IMR-90 (cell line): ENCODE measurements at regions not wholly inside any gene's neighbourhood (a gene's known extent, or its start where the extent isn't known, plus 50 kb on each side); places are given as distances from the start of the nearest gene placed in this dataset.

Experiments used
- CEBPB ChIP-seq: IDR thresholded peaks from 2 replicates; pipeline ENCODE4 v1.6.1; 2012; ENCODE audit warnings: low read depth, low read length, improper control_type of control experiment
- CHD1 ChIP-seq: IDR thresholded peaks from 2 replicates; pipeline ENCODE4 v1.6.1; 2012; ENCODE audit warnings: low read depth, low read length, improper control_type of control experiment
- MXI1 ChIP-seq: IDR thresholded peaks from 2 replicates; pipeline ENCODE4 v1.6.1; 2012; ENCODE audit warnings: low read depth, mild to moderate bottlenecking, low read length, moderate library complexity, borderline replicate concordance
- POLR2A ChIP-seq: IDR thresholded peaks from 2 replicates; pipeline ENCODE4 v1.6.1; 2012; ENCODE audit warnings: mild to moderate bottlenecking, low read depth, low read length
- RAD21 ChIP-seq: IDR thresholded peaks from 2 replicates; pipeline ENCODE4 v1.6.1; 2012; ENCODE audit warnings: low read length, improper control_type of control experiment
- RCOR1 ChIP-seq: IDR thresholded peaks from 2 replicates; pipeline ENCODE4 v1.6.1; 2012; ENCODE audit warnings: mild to moderate bottlenecking, low read length, improper control_type of control experiment; ENCODE audit not compliant: insufficient replicate concordance
- SMC3 ChIP-seq: fragments of 150-350 bp; IDR thresholded peaks from 2 replicates; pipeline ENCODE4 v1.6.1; 2016; ENCODE audit warnings: low read depth, mild to moderate bottlenecking, antibody characterized with exemption, low read length, moderate library complexity
- TF ChIP-seq, protein P1 (sequence below): conservative IDR thresholded peaks from 2 replicates; pipeline ENCODE4 v1.5.1; 2012; ENCODE audit warnings: mild to moderate bottlenecking, low read depth, low read length, improper control_type of control experiment
- TF ChIP-seq, protein P2 (sequence below): fragments of 150-350 bp; IDR thresholded peaks from 2 replicates; pipeline ENCODE4 v1.6.1; 2016; ENCODE audit warnings: low read depth, mild to moderate bottlenecking, low read length, moderate library complexity, borderline replicate concordance

DNA sequence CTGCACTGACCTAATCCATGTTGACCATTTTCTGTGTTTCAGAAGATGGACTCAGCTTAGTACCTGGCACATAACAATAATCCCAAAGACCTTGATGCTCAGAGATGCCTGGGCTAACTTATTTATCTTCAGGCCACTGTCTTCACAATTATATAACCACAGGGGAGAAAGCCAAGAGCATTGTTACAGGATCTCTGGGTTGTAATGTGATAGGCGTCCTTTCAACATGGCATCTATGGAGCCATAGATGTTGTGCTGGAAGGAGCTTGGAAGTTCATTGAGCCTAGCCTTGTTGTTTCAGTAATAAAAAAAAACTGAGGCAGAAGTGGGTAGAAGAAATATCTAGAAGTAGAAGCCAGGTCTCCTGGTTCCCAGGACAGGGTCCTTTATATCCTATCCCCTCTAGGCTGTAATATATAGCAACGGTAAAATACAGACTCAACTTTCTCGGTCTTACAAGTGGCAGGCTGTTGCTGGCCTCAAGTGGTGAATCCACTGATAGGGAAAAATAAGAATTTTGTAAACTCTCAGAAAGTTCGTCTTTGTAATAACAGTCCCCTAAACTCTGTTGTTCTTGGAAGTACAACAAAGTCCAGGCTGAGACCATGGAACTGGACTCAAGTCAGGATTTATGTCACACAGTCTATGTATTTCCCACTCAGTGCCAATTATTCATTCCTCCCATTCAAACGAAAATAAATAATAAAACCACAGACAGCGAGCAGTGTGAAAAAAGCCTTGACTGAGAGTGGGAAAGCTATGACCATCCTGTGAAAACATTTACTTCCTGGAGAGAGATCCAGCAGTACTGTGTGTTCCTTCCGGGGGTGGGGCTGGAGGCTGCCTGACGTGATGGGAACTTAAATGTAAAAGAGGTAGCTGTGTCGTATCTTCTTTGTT, 277.6 kb downstream of the REEP3 start:
- TF ChIP-seq, protein P1, sequence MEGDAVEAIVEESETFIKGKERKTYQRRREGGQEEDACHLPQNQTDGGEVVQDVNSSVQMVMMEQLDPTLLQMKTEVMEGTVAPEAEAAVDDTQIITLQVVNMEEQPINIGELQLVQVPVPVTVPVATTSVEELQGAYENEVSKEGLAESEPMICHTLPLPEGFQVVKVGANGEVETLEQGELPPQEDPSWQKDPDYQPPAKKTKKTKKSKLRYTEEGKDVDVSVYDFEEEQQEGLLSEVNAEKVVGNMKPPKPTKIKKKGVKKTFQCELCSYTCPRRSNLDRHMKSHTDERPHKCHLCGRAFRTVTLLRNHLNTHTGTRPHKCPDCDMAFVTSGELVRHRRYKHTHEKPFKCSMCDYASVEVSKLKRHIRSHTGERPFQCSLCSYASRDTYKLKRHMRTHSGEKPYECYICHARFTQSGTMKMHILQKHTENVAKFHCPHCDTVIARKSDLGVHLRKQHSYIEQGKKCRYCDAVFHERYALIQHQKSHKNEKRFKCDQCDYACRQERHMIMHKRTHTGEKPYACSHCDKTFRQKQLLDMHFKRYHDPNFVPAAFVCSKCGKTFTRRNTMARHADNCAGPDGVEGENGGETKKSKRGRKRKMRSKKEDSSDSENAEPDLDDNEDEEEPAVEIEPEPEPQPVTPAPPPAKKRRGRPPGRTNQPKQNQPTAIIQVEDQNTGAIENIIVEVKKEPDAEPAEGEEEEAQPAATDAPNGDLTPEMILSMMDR, result no peak
- no peak for TF ChIP-seq RCOR1
- TF ChIP-seq POLR2A, result no peak
- TF ChIP-seq RAD21, result no peak
- no peak for TF ChIP-seq CHD1
- TF ChIP-seq, protein P2, sequence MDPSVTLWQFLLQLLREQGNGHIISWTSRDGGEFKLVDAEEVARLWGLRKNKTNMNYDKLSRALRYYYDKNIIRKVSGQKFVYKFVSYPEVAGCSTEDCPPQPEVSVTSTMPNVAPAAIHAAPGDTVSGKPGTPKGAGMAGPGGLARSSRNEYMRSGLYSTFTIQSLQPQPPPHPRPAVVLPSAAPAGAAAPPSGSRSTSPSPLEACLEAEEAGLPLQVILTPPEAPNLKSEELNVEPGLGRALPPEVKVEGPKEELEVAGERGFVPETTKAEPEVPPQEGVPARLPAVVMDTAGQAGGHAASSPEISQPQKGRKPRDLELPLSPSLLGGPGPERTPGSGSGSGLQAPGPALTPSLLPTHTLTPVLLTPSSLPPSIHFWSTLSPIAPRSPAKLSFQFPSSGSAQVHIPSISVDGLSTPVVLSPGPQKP, result no peak
- no peak for TF ChIP-seq SMC3
- TF ChIP-seq CEBPB, result no peak
- TF ChIP-seq MXI1, result no peak
